Activated CD4-positive, alpha-beta T cell treated with anti-CD3 and anti-CD28 coated beads, Interleukin-2, Interleukin-4, amounts not matched to agents 100 ng/mL and 50 ng/mL, durations not matched to agents 16 hours and 8 hours (primary cell): ENCODE measurements at regions not wholly inside any gene's neighbourhood (a gene's known extent, or its start where the extent isn't known, plus 50 kb on each side); places are given as distances from the start of the nearest gene placed in this dataset.

Experiments
- DNase-seq: peaks from one replicate; pipeline ENCODE4 v3.0.0-alpha.2; 2020; ENCODE audit warnings: low spot score

DNA sequence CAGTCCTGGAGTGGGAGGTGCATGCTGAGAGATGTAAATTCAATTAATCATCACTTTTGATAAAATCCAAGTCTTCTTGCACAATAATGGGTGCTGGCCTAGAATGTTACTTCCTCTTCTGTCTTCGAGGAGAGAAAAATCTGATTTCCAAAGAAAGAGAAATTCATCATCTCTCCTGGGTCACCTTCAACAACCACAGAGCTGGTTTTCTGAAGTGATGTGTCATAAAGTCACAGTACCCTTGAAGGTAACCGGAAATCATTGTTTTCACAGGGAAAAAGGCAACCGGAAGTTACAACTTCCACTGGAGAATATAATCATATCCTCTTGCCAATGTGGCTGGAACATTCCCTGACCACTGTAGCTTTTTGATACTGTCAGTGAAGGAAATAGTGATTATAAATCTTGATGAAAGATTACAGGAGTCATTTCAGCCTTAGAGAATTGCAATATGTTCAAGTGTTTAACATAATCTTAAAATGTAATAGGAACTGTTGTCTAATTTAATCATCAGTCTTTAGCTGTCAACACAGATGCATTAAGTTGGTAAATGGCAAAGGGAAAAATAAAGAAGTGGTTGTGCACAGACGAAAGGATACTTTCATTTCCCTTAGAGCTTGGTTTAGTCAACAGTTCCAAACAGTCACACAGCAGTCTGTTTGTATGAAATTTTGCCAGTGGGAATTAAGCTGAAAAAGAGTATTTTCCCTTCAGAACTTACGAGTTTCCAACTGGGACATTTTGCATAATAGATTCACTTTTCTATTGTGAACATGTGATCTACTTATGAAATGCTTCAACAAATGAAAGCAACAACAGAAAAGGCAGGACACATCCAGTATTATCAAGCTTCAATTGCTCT, 106.5 kb upstream of the SLC4A7 start:
- DNase-seq, result peak; percentile 81

- no peak for DNase-seq
Measured at GRCh38 chr3:27589795-27590194, 105.6 kb upstream of the SLC4A7 start.

DNA sequence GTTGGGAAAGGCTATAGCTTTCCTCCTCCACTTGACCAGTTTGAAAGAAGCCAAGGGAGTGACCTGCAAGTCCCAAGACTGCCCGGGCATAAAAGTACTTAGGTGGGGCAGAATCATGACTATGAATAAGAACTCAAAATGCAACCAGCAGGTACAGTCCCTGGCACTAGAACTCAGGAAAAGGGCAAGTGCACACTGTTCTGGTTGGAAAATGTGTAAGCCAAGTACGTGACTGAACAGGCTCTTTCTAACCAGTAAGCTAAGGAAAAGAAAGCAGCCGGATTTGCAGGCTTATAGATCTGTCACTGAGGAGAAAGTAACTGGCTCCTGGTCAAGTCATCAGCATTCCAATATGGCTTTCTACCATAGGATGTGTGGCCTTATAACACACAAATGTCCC, 101.2 kb upstream of the SLC4A7 start:
- no peak for DNase-seq

DNA sequence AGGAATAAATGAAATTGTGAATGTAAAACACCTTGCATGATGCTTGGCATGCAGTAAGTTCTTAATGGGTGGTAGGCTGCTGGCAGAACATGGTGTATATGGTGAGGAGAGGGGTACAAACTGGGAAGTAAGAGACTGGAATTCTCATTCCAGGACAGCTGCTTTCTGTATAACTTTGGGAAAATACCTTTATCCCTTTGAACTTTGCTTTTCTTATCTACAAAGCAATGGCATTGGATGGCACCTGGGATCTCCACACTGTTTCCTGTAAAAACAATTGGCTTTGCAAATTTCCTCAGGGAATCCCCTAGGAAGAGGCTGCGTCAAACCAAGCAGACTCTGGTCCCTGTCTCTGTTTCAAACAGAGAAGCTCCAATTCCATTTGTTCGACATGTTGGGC, 100.7 kb upstream of the SLC4A7 start:
- no peak for DNase-seq

DNA sequence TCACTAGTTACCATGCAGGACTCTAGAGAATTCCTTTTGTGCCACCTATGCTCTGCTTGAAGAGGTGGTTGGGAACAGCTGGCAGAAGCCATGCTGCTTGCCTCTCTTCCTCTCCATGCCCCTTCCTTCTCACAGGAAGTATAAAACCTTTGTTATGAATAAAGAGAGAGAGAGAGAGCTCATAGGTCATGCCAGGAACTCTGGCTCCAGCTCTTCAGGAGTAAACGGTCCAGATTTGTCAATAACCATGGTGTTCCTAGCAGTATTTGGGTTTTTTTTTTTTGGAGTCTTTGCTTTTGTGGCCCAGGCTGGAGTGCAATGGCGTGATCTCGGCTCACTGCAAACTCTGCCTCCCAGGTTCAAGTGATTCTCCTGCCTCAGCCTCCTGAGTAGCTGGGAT, 97.7 kb upstream of the SLC4A7 start:
- no peak for DNase-seq

DNA sequence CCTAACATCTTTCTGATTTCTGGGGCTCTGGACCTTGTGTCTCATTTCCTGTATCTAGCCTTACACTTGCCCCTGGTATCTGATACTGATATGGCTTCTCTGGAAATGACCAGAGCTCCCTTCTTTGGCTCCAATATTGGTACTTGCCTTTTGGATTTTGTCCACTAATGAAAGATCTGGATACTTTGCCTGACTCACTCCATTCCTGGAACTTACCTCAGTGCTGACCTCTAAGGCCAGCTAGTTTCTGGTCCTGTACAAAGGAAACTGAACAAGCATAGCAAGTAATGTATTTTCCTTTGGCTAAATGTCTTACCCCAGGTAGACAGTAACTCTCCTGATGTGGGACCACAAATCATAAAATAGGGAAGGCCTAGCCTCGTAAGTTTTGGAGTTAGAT, 93.8 kb upstream of the SLC4A7 start:
- no peak for DNase-seq

DNA sequence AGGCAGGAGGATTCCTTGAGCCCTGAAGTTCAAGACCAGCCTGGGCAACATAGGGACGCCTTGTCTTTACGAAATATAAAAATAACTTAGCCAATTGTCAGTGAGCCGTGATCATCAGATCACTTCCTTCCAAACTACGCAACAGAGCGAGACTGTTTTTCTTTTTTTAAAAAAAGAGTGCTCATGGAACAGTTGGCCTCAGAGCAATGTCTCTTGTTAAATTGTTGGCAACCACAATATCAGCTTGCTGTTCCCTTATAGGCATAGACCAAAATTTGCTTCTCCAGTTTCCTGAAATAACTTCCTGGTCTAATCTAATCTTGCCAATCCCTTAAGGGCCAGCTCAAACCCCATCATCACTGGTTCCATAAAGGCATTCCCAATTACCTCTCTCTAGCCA, 93.3 kb upstream of the SLC4A7 start:
- DNase-seq, result no peak

GRCh38 chr3:27576171-27576570, 92.0 kb upstream of the SLC4A7 start:
- no peak for DNase-seq

DNA sequence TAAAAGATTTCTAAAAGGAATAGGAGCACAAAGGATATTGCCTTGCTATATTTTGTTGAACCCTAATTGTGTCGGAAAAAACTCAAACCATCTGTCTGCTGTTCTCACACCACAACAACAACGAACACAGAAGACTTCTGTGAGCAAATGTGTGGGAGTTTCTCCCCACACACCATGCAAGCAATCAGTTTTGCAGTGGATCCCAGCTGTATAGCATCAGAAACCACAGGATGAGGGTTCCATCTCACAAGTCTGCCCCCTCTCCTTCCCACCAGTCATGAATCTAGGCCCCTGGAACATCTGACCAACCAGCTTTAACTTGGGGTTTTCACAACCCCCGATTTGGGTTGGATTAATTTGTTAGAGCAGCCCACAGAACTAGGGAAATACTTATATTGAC, 91.3 kb upstream of the SLC4A7 start:
- no peak for DNase-seq

DNA sequence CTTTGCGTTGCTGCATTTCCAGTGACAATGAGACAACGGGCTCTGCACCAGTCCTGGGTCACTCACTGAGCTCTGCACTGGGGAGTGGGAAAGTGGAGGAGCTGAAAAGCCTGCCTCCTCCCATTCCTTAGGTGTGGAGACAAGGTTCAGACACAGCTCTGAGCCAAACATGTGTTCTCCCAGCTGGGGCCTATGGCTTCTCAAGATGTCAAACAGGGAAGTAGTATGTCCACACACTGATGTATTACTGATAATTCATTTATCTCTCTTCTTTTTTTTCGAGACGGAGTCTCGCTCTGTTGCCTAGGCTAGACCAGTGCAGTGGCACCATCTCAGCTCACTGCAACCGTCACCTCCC, 90.2 kb upstream of the SLC4A7 start:
- DNase-seq, result no peak

DNA sequence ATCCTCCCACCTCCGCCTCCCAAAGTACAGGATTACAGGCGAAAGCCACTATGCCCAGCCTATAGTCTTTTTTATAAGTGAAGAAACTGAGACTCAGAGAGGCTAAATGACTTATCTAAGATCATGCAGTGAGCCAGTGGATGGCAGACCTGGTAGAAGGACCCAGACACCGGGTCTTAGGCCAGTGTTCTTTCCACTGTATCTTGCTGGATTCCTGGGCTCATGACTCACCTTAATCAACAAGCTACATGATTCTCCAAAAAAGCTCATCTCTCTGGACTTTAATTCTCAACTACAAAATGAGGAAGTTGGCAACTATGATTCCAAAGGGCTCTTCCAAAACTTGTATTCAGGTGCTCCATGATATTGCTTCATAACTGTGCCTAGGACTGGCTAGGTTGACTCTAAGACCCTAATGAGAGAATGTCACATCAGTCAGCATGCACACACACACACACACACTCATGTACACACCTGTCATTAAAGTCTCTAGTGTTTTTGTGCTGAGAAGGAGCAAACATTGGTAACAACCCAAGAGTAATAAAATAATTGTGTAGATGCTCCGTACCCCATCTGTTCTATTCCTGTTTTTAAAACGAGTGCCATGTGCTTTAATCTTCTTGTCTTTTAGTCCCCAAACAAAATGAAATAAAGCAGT, 89.7 kb upstream of the SLC4A7 start:
- DNase-seq, result no peak

DNA sequence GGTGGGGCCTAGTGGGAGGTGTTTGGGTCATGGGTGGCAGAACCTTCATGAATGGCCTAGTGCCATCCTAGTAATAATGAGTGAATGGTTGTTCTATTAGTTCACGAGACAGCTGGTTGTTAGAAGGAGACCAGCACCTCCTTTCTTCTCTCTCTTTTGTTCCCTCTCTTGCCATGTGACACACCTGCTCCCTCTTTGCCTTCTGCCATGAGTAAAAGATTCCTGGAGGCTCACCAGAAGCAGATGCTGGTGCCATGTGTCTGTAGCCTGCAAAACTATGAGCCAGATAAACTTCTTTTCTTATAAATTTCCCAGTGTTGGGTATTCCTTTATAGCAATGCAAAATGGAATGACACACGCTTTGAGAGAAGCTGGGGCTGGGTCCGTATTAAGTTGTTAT, 89.0 kb upstream of the SLC4A7 start:
- DNase-seq, result no peak

DNA sequence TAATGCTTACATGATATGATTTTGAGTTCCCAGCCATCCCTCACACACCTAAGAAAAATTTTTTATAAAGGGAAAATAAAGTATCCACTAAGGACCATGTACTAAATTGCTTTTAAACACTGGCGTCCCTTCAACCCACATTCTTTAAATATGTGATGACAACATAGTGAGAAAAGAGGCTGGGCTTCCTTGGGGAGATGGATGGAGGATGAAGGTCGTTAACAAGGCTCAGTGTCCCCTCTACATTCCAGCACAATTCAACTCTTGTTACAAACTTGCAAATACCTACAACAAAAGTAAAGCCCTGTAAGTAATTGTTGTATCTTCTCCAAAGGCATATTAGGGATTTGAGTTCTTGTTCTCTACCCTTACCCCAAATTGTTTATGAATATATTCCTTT, 87.2 kb upstream of the SLC4A7 start:
- no peak for DNase-seq

DNA sequence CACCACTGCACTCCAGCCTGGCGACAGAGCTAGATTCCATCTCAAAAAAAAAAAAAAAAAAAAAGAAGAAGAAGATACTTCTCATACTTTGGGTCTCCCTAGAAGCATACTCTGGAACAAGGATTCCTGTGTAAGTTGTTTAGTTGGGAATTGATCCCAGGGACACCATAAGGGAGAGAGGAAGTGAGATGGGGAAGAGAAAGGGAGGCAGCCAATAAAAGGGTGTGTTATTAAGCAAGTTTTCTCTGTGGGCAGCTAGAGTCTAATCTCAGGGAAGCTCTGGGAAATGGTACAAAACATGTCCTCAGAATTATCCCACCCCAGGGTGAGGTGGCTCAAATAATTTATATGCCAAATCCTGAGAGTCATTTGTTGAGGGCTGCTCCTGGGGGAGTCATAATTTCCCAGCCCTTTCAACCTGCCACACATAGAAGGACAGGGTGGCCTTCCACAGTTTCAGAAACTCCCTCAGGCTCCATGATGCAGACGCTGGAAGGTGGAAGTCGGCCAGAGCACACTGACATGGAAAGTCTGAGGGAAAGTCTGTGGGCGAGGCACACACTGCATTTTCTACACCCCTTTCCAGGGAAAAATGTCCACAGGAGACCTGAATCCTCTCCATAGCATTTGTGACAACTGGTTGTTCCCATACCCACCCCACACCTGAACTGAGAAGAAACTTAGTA, 86.4 kb upstream of the SLC4A7 start:
- DNase-seq, result no peak

DNA sequence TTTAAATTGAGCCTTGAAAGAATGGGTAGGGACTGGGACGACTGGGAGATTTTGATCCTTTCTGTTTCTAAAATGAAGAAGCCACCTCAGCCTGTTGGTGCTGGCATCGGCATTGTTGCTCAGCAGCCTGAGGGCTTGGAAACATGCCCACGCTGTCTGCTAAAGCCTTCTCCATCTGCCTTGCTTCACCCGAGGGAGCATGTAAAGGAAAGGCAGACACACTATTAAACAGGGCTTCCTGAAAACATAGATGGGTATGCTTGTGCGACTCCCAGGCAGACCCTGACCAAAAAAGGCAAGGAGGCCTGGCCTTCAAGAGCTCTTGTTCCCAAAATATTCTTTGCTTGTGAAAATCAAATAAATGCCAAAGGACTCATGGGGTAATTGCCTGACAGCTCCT, 84.2 kb upstream of the SLC4A7 start:
- no peak for DNase-seq

DNA sequence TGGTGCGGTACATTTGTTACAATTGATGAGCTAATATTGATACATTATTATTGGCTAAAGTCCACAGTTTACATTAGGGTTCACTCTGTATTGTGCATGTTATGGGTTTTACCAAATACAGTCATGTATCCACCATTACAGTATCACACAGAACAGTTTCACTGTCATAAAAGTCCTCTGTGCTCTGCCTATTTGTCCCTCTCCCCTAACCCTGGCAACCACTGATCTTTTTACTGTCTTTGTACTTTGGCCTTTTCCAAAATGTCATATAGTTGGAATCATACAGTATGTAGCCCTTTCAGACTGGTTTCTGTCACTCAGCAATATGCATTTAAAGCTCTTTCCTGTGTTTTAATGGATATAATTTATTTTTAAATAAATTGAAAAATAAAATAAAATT, 83.1 kb upstream of the SLC4A7 start:
- no peak for DNase-seq

- DNase-seq, result no peak
Measured at GRCh38 chr3:27565201-27565852, 81.1 kb upstream of the SLC4A7 start.

- DNase-seq, result no peak
Measured at GRCh38 chr3:27561576-27561975, 77.4 kb upstream of the SLC4A7 start.

DNA sequence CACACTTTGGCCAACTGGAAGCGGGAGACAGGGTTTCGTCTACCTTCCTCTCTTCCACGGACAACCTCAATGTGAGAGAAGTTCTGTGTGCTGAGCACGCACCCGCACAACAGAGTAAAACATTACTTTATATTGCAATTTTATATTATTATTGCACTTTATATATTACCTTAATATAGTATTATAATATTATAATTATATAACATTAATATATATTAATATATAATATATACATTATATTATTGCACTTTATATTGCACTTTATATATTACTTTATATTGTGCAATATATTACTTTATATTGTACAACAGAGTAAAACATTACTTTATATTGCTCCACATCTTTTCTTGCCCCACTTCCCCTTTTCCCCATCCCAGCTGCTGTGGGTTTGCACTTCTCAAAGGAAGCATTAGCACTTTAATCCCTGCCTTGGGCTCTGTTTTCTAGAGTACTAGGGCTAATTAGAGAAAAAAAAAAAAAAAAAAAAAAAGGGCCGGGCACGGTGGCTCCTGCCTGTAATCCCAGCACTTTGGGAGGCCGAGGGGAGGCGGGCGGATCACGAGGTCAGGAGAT, 76.4 kb upstream of the SLC4A7 start:
- DNase-seq, result no peak

GRCh38 chr3:27559835-27560234, 75.7 kb upstream of the SLC4A7 start:
- DNase-seq, result no peak

DNA sequence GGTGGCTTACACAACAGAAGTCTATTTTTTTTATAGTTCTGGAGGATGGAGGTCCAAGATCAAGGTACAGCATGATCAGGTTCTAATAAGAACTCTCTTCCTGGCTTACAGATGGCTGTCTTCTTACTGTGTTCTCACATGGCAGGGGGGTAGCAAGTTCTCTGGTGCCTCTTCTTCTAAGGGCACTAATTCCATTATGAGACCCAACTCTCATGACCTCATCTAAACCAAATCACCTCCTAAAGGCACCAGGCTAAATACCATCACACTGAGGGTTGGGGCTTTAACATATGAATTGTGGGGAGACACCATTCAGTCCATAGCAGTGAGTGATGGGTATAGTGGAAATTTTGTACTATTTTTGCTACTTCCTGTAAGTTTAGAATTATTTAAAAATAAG, 75.2 kb upstream of the SLC4A7 start:
- DNase-seq, result no peak

- DNase-seq, result no peak
Measured at GRCh38 chr3:27557411-27557810, 73.2 kb upstream of the SLC4A7 start.
